Activated CD8-positive, alpha-beta memory T cell treated with anti-CD3 and anti-CD28 coated beads, Interleukin-2, amount 50 U/mL, for 24 hours (primary cell): ENCODE measurements at regions not wholly inside any gene's neighbourhood (a gene's known extent, or its start where the extent isn't known, plus 50 kb on each side); places are given as distances from the start of the nearest gene placed in this dataset.
"Not testable (repeated sequence)": the region's sequence is repeated elsewhere in the genome, so short reads cannot be mapped to it uniquely, and the experiment has no call there.

Experiments used
- DNase-seq: peaks from one replicate; pipeline ENCODE4 v3.0.0-alpha.2; 2020; ENCODE audit errors: extremely low read depth

DNA sequence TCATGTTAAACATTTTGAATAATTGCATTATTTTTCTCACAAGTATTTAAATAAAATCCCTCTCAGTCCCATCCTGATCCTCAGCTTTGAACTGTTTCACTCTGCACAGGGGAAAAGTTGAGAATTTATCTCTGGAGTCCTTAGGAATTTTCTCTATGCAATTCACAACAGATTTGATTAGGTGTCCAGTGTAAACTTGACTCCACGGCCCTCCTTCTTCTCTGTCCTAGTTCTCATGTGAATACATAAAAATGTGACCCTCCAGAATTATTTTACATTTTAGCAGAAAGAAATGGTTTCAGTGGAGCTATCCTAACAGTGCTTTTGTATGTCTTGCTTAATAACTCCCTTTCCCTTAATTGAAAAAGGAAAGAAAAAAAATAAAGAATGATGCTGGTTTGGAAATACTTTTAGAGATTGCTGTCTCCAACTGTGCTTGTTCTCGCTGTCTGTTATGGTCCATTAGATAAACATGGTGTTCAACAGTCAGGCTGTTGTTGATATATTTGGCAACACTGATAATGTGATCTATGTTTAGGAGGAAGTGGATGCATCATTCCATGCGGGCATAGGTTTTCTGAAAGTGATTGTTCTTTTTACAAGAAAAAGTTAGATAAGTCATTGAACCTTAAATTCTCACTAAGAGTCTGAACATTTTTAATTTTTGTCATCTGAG, 599.4 kb upstream of the CITED2 start:
- DNase-seq = no peak

DNA sequence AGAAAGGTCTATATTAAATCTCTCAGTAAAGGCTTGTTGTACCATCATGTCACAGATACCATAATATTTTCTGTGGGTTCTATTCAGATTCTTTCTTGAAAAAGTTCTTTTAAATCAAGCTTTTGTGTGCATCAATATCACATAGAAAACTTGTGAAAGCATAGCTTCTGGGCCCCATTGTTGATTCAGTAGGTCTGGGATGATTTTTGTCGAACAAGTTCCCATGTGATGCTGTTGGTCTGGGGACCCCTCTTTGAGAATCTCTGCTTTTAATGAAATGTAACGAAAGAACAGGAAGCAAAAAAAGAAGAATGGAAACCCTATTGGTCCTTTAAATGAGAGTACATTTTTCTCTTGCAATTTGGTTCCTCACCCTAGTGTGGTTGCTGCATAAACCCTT, 597.7 kb upstream of the CITED2 start:
- no peak for DNase-seq

DNA sequence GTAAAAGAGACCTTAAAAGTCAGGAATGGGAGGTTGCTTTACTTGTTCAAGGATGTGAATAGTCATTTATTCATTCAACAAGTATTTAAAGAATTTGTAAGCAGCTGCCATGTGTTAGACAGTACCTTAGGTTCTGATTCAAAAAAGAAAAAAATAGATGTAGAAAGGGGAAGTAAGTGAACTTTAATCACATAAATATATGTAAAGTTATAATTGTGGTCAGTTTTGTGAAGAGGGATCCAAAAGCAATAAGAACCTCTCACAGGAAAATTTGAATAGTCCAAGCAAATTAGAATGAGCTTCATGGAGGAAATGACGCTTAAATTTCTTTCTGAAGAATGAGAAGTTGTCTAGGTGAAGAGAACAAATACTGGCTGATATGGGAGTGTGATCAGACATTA, 596.1 kb upstream of the CITED2 start:
- DNase-seq = no peak

DNA sequence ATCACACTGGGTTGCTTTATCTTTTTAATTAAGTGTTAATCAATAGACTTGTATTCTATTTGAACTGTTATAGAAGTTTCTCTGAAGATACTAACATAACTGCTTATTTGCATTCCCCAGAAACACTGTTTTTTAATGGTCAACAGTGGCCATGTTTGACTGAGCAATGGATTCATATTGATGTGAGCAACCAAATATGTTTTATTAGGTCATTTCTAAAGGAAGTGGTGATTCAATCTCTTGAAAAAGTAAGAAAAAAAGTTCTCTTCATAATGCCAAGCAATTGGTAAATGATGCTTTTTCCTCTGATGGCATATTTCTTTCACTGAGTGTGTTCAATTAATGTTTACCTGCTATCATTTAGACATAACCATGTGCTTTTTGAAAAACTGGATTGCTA, 593.0 kb upstream of the CITED2 start:
- no peak for DNase-seq

DNA sequence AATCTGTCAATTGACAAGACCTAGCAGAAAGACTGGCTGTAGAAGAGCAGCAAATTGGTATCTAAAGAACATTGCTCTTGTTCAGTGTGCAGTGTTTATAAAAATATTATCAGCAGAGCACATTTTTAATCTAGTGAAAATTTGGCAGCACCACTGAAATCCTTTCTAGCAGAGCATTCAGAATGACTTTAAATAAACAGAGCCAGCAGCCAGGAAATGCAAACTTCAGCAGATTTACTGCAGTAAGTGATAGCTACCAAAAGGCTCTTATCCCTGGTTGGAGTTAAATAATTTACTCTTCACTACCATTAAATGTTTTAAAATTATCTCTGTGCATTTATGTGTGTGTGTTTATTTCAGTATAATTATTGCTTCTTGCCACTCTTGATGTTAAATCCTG, 590.9 kb upstream of the CITED2 start:
- DNase-seq = no peak

DNA sequence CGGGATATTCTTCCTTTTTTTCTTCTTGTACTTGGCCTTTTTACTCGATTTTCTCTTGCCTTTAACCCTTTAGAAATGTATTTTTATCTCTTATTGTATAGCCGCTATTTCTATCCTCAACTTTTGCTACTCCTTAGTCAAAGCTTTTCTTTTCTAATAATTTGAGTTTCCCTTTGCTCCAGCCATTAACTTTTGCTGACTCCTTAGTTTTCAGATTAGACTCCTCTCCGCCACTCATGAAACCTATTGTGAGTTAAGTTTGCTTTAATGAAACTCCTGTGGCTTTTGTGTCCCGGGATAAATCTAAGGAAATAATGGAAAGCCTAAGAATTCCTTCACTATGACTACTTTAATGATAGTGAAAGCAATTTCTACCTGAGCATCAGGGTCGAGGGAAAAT, 590.3 kb upstream of the CITED2 start:
- no peak for DNase-seq

DNA sequence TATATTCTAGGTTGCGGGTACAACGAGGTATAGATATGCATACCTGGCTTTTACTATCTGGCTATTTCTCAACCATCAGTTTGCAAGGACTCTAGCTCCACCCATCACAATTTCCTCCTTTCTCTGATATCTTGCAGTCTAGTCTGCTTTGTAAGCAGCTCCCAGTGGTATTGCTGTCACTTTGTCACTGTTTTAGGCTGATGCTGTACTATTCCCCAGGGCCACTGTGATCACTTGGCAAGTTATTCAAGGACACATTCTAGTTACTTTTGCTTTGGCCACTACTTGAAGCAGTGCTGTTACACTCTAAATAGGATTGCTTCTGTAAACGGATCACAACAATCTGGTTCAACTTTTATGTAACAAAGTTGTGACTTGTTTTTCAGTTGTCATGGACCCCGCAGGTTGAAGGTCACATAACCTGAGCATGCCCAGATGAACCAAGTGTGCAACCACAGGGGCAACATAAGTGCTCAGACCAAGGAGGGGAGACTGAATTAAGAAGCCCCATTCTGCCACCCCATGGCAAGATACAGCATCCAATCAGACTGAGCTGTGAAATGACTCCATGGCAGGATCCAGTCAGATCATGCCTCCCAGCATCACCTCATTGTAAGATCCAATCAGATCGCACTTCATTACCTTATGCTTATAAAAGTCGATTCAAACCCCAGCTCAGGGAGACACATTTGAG, 588.4 kb upstream of the CITED2 start:
- DNase-seq = no peak

DNA sequence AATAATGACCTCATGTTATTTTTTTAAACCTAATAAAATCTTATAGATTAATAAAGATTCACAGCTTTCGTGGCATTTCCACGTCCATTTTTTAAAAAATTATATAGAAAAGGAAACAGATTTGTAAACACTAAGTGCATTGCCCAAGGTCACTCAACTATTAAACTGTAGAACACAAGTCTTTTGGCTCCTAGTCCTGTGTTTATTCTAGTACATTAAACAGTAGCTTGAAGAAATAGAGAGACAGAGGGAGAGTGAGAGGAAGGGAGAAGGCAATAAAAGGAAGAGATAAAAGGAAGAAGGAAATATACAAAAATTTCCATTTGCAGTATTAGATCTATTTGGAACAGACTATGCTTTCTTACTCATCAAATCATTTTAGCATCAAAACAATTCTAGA, 586.7 kb upstream of the CITED2 start:
- DNase-seq = no peak

DNA sequence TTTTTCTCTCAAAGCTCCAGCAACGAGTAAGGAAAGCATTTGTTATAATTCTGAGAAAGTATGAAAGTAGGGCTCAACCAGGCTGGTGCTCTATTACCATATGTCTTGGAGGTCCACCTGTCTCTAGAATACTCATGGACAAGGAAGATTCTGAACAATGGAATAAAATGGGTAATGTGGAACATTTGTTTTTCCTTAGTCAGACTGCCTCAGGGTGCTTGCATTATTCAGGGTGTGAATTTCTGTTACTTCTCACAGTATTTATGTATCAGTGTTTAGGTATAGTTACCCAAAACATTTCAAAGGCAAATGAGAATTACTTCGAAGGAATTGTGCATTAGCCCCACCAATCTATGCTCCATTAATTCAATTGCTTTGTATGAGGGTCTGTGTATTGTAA, 586.2 kb upstream of the CITED2 start:
- no peak for DNase-seq

DNA sequence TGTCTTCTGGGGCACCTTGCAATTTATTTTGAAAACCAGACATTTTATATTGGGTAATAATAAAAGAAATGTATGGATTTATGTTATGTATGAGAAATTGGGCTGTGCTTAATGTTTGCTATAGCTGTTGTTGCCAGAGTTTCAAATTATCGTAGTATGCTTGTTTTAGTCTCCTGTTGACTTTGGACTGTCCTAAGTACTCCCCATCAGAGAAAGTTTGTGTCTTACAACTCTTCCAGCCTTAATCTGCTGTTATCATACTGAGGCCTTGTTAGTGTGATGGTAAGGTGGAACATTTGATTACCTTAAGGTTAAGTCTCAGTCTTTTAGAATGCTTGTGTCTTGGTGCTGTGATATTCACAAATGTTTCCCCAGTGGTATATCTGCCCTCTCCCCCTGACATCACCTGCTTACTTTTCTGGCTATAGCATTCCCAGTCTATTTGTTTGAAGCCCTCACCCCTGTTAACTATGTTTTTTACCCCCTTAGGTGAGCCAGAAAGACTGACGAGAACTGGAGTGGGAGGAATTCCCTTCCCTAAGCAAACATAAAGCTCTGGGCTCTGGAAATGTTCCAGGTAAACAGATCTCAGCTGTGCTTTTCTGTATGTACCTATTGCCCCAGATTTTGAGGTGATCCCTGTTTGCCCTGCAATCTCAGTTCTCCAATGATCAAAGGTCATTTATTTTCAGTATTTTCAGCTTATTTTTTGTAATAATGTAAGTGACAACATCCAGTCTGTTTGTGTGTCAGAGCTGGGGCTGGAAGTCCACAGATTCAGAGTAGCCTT, 581.1 kb upstream of the CITED2 start:
- no peak for DNase-seq

DNA sequence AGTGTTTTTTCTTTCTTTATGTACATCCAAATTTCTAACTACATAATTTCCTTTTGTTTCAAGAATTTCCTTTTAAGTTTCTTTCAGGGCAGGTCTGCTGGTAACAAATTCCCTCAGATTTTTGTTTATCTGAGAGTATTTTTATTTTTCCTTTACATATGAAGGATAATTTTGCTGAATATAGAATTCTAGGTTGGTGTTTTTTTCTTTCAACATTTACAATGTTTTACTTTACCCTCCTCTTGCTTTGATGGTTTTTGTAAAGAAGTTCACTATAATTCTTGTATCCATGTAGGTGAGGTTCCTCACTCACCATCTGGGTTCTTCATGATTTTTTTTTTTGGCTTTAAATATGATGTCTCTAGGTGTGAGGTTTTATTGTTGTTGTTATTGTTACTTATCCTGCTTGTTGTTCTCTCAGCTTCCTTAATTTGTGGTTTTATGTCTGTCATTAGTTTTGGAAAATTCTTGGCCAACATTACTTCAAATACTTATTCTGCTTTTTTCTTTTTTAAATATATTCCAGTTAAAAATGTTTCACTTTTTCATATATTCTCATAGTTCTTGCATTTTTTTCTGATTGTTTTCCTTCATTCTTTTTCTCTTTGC, 580.1 kb upstream of the CITED2 start:
- DNase-seq = no peak

DNA sequence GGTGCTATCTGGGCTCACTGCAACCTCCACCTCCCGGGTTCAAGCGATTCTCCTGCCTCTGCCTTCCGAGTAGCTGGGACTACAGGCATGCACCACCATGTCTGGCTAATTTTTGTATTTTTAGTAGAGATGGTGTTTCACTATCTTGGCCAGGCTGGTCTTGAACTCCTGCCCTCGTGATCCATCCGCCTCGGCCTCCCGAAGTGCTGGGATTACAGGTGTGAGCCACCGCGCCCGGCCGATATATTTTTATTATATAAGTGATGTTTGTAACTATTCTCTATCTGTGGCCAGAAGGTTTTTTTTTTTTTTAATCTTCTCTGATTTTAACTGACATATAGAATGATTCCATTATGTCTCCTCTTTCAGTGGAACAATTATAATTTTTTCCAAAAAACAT, 579.3 kb upstream of the CITED2 start:
- not testable (repeated sequence) for DNase-seq

DNA sequence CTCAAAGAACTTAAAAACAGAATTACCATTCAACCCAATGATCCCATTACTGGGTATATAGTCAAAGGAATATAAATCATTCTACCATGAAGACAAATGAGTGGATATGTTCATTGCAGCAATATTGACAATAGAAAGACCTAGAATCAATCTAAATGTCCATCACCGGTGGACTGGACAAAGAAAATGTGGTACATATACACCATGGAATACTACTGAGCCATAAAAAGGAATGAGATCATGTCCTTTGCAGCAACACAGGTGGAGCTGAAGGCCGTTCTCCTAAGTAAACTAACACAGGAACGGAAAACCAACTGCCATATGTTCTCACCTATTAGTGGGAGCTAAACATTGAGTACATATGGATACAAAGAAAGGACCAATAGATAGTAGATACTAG, 576.7 kb upstream of the CITED2 start:
- no peak for DNase-seq

DNA sequence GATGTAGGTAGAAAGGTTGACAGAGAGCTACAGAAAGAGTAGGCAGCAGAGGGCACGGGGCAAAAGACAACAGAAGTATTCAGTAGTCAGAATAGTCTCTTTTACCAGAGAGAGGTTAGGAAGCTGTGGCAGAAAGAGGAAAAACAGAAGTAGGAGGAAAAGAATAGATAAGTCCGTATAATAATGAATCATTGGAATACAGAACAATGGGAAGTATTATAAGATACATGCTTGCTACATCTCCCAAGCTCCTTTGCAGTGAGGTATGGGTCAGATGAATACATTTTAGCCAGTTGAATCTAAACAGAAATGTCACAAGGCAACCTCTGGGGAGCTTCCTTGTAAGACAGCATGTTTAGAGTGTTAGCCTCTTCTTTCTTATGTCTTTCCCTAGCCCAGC, 570.5 kb upstream of the CITED2 start:
- no peak for DNase-seq

DNA sequence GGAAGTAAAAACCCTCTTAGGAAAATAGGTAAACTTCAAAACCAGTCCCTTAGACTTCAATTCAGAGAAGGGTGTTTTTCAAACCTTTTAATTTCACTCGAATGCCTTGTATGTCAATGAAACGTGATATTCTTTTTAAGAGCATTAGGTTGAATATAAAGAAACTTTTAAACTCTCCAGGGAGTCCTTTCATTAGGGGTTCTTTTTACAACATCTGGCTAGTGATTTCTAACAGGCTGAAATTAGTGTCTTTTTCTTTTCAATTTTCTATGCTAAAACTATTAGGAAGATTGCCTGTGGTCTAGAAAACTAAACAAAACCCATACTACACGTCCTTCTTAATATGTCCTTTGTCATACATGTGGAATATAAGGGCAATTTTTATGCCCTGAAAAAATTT, 569.7 kb upstream of the CITED2 start:
- DNase-seq = no peak

DNA sequence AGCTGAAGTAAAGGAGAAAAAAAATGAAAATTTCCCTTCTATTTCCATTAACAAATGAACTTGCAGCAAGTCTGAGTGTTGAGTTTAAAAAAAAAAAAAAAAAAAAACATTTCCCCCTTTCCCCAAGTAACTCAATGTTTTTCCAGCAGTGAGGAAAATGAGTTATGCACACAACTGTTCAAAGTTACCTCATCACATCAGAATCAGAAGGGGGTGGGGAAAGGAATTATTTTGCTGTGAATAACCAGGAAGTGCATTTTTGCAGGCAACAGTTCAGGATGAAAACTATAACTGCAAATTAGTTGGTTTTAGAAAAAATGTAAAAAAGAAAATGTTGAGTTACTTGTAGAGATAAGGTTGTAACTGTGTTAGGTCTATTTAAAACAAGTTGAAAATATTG, 568.9 kb upstream of the CITED2 start:
- no peak for DNase-seq

DNA sequence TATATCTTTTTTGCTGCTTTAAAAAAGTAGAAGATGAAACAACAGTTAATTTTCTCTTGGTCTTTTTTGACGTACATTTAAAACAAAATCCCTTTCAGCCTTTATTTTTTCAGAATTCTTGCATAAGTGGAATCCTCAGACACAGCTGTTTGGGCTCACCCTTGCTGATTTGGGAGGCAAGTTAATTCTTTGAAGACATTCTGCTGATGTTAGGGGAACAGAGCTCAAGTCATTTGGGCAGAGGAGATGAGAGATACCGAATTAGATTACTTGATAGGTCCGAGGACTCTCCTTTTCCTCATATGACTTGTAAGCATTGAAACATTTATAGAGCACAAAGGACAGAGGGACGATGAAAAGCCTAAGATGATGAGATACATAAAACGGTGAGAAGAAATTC, 567.9 kb upstream of the CITED2 start:
- DNase-seq = no peak

DNA sequence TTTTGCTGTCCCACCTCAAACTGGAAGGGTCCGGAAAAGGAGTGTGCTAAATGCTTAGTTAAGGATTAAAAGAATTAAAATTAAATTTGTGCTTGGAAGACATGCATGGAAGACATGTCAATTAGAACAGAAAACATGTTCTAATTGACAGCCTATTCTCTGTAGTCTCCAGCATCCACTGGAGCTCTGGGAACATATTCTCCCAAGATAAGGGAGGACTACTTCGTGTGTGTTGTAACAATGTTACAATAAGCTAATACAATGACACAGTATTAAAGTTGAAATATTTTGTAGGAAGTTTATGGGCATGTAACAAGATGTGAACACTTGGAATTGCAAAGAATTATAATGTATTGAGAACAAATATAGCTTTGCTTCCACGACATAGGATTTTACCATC, 567.4 kb upstream of the CITED2 start:
- no peak for DNase-seq

DNA sequence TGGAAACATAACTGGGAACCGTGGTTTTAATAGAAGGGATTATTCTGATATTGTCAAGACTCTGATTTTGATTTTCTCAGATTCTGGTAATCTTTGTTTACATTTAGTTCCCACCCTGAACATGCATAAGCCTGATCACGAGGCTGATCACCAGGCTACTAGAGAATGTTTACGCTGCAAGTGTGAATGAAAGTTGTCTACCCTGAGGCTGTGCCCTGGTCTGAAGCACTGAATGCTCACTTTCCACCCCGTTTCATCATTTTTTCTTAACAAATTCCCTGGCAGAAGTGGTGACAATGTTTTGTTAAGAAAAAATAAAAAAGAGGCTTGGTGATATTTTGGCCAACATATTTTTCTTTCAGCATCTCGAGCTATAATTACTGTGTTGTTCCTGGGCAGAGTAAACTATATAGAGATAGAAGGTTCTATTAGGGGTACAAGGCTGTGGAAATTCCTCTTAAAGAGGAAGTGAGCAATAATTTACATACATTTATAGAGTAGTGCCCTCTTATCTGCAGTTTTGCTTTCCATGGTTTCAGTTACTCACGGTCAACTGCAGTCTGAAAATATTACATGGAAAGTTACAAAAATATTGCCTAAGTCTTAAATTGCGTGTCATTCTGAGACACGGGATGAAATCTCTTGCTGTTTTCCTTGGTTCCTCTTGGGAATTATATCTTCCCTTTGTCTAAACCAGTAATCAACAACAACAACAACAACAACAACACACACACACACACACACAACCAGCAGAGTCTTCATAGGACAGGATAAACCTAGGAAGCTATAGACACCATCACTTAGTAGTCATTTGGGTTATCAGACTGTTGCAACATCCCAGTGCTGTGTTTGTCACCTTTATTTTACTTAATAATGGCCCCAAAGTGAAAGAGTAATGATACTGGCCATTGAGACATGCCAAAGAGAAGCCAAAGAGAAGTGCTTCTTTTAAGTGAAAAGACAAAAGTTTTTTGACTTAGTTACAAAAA, 566.6 kb upstream of the CITED2 start:
- no peak for DNase-seq

DNA sequence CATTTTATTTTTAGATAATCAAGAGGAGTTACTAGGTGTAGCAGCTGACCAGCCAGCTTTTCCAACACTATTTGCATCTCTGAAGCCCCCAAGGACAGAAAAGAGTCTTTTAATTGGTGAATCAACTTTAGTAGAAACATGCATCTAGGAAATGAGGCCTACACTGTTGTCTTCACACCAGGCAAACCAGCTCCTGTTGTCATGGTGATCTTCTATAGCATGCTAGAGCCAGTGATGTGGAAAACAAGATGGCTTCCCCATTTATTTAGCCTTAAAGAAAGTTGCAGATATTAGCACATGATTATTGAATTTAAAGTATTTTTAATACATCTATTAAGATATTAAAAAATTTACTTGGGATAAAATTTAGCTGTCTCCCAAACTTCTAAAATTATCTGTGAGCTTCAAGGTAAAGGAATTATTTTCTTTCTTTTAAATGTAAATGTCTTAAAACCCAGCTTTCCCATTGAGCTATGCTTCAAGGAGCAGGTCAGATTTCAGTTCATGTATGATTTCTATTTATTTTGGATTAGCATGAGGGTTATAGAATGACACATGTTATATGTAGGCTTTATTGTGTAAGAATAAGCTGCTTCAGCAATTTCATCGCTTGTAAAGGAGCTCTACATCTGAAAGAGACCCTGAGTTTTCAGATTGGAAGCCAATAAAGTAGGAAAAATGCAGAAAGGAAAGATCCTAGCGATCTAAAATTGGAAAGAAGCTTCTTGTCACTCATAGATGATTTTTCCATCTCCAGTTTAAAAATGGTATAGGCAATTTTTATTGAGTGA, 564.9 kb upstream of the CITED2 start:
- DNase-seq = no peak

DNA sequence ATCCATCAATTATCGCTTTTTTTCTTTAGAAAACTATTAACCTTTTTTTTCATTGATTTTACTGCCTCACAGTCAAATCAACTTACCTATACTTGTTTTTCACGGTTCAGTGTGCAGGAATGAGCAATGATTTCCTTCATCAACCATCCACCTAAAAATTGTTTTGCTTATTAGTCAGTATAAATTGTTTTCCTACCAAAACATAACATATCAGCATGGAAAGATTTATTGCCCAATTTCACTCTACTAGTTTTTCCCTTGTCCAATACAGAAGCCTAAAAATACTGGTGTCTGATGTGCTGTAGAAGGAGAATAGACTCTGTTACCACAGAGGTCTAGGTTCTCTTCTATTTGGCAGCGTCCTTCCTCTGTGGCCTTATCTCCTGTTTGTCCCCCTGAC, 558.2 kb upstream of the CITED2 start:
- no peak for DNase-seq
